ENCODE measurements at regions not wholly inside any gene's neighbourhood (a gene's known extent, or its start where the extent isn't known, plus 50 kb on each side); places are given as distances from the start of the nearest gene placed in this dataset.

DNA sequence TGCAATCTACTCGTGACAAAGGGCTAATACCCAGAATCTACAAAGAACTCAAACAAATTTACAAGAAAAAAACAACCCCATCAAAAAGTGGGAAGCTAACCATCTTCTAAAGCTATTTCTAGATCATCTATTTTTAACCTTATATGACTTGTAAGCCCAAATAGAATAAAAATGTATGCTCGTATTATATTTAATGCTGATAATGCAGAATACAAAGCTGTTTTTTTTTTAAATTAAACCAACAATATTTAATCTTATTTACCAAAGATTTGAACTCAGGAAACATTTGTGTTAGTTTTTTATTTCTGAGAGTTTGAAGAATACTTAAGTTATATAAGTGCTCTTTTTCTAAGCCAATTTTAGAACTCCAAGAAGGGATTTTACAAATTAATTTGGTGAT, 652.1 kb downstream of the LRRC70 start:
- no peaks in the 10 kb centered on the region for H3K9me3 Mint-ChIP-seq (ENCODE audit: unreplicated experiment)
- BruUV-seq (replicated peaks) = no TSS peak
- TF ChIP-seq, protein P1, sequence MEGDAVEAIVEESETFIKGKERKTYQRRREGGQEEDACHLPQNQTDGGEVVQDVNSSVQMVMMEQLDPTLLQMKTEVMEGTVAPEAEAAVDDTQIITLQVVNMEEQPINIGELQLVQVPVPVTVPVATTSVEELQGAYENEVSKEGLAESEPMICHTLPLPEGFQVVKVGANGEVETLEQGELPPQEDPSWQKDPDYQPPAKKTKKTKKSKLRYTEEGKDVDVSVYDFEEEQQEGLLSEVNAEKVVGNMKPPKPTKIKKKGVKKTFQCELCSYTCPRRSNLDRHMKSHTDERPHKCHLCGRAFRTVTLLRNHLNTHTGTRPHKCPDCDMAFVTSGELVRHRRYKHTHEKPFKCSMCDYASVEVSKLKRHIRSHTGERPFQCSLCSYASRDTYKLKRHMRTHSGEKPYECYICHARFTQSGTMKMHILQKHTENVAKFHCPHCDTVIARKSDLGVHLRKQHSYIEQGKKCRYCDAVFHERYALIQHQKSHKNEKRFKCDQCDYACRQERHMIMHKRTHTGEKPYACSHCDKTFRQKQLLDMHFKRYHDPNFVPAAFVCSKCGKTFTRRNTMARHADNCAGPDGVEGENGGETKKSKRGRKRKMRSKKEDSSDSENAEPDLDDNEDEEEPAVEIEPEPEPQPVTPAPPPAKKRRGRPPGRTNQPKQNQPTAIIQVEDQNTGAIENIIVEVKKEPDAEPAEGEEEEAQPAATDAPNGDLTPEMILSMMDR (IDR thresholded peaks at IDR 0.05; ENCODE audit: unreplicated experiment) = no peak
- ChIA-PET POLR2A (interaction anchor here (0.7 kb wide), 1 partner anchor 139 kb away, joined by 4 read pairs; no protein-coding TSS in a partner anchor), CTCF (interaction anchor here (0.6 to 0.7 kb wide), 2 partner anchors 26 to 27 kb away, joined by 3 to 4 read pairs; no protein-coding TSS in a partner anchor)
- peaks cover 6% of the 10 kb centered on the region for H3K4me1 Mint-ChIP-seq (ENCODE audit: insufficient read depth, unreplicated experiment)
- no peaks in the 10 kb centered on the region for H3K36me3 Mint-ChIP-seq (ENCODE audit: insufficient read depth, unreplicated experiment)
- no peak overlapping the region for H3K4me3 Mint-ChIP-seq (ENCODE audit: unreplicated experiment)
- no peak for DNase-seq (ENCODE audit: unreplicated experiment)
- intact Hi-C loops (cut with micrococcal nuclease) = no loop called here
- no peaks in the 10 kb centered on the region for H3K27me3 Mint-ChIP-seq (ENCODE audit: insufficient read depth, unreplicated experiment)
- no peak overlapping the region for H3K27ac Mint-ChIP-seq (ENCODE audit: low read depth, unreplicated experiment)

DNA sequence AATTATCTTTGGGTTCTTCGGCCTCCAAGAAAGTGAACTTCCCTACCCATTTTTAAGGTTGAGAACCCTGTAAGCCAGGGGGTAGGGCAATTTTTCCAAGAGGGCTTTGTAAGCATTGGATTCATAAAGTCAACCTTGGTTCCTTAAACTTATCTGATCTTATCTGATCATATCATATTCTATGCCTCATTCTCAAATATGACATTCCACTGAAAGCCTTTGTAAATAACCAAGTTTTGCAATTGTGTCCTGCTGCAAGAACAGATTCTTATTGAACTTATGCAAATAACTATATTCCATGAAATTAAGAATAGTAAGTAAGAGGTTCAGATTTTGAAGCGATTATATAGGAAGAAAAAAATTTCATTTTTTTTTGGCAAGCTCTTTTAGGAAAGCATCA, 649.5 kb downstream of the LRRC70 start:
- BruUV-seq (replicated peaks) = no TSS peak
- H3K9me3 Mint-ChIP-seq (ENCODE audit: unreplicated experiment) = no peaks in the 10 kb centered on the region
- no peak overlapping the region for H3K27ac Mint-ChIP-seq (ENCODE audit: low read depth, unreplicated experiment)
- no peak for DNase-seq (ENCODE audit: unreplicated experiment)
- no peaks in the 10 kb centered on the region for H3K27me3 Mint-ChIP-seq (ENCODE audit: insufficient read depth, unreplicated experiment)
- no peaks in the 10 kb centered on the region for H3K4me1 Mint-ChIP-seq (ENCODE audit: insufficient read depth, unreplicated experiment)
- TF ChIP-seq, protein P1 (IDR thresholded peaks at IDR 0.05; ENCODE audit: unreplicated experiment) = no peak
- intact Hi-C loops (cut with micrococcal nuclease) = loop anchor here (5.0 kb wide), 1 partner anchor 594 kb away; no protein-coding TSS in a partner anchor
- ChIA-PET POLR2A (interaction anchor here (0.6 kb wide), 1 partner anchor 44 kb away, joined by 3 read pairs; no protein-coding TSS in a partner anchor), CTCF (interaction anchor here (1.0 kb wide), 1 partner anchor 102 kb away, joined by 4 read pairs; no protein-coding TSS in a partner anchor)
- no peak overlapping the region for H3K4me3 Mint-ChIP-seq (ENCODE audit: unreplicated experiment)
- no peaks in the 10 kb centered on the region for H3K36me3 Mint-ChIP-seq (ENCODE audit: insufficient read depth, unreplicated experiment)

DNA sequence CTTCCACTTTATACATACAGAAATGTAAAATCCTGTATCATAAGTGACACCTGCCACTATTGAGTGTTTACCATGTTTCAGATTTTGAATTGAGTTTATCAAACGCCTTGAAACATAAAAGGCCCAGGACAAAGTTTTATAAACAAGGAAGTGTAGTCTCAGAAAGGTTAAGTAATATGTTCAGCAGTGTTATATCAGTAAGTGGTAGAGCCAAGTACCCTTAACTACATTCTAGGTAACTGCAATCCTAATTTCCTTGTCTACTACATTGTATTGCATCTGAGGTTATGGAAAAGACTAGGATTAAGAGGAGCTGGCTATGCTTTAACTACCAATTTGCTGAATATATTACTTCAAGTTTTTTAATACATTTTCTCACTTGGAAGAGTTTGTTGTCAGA, 641.6 kb downstream of the LRRC70 start:
- no peaks in the 10 kb centered on the region for H3K9me3 Mint-ChIP-seq (ENCODE audit: unreplicated experiment)
- CTCF ChIA-PET = interaction anchor here (0.6 kb wide), 1 partner anchor 548 kb away, joined by 3 read pairs; no protein-coding TSS in a partner anchor
- TF ChIP-seq, protein P1 (IDR thresholded peaks at IDR 0.05; ENCODE audit: unreplicated experiment) = no peak
- H3K4me1 Mint-ChIP-seq (ENCODE audit: insufficient read depth, unreplicated experiment) = no peaks in the 10 kb centered on the region
- H3K27ac Mint-ChIP-seq (ENCODE audit: low read depth, unreplicated experiment) = no peak overlapping the region
- no peaks in the 10 kb centered on the region for H3K36me3 Mint-ChIP-seq (ENCODE audit: insufficient read depth, unreplicated experiment)
- DNase-seq (ENCODE audit: unreplicated experiment) = no peak
- intact Hi-C loops (cut with micrococcal nuclease) = no loop called here
- no peaks in the 10 kb centered on the region for H3K27me3 Mint-ChIP-seq (ENCODE audit: insufficient read depth, unreplicated experiment)
- no peak overlapping the region for H3K4me3 Mint-ChIP-seq (ENCODE audit: unreplicated experiment)
- POLR2A ChIA-PET = no interaction called here
- BruUV-seq (replicated peaks) = no TSS peak

DNA sequence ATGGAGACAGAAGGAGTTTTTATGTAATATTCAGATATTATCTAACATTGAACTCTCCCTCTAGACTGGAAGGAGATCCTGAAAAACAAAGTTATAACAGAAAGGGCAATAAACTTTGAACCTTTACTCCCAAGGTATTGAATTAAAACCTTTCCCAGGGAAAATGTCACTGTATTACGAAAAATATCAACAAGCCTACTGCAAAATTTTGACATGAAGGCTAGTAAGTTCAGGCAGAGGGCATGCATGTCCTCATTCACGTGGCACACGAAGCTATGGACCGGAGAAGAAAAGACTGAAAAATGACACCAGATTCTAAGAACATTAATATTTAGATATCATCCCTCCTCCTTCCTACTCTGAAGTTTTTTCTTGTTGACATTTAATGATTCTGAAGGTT, 638.8 kb downstream of the LRRC70 start:
- H3K4me3 Mint-ChIP-seq (ENCODE audit: unreplicated experiment) = no peak overlapping the region
- DNase-seq (ENCODE audit: unreplicated experiment) = no peak
- no peaks in the 10 kb centered on the region for H3K36me3 Mint-ChIP-seq (ENCODE audit: insufficient read depth, unreplicated experiment)
- CTCF ChIA-PET = interaction anchor here (0.8 kb wide), 1 partner anchor 14 kb away, joined by 3 read pairs; no protein-coding TSS in a partner anchor
- no peaks in the 10 kb centered on the region for H3K4me1 Mint-ChIP-seq (ENCODE audit: insufficient read depth, unreplicated experiment)
- intact Hi-C loops (cut with micrococcal nuclease) = no loop called here
- no TSS peak for BruUV-seq (replicated peaks)
- H3K9me3 Mint-ChIP-seq (ENCODE audit: unreplicated experiment) = no peaks in the 10 kb centered on the region
- POLR2A ChIA-PET = no interaction called here
- H3K27me3 Mint-ChIP-seq (ENCODE audit: insufficient read depth, unreplicated experiment) = no peaks in the 10 kb centered on the region
- H3K27ac Mint-ChIP-seq (ENCODE audit: low read depth, unreplicated experiment) = no peak overlapping the region
- TF ChIP-seq, protein P1 (IDR thresholded peaks at IDR 0.05; ENCODE audit: unreplicated experiment) = no peak

Data from MCF 10A (cell line).